Activated gamma-delta T cell (primary cell): ENCODE measurements at regions not wholly inside any gene's neighbourhood (a gene's known extent, or its start where the extent isn't known, plus 50 kb on each side); places are given as distances from the start of the nearest gene placed in this dataset.

Source experiments
- DNase-seq: peaks from one replicate; lab custom pipeline; 2025; lab: John Stamatoyannopoulos, UW

- DNase-seq: no peak
Measured at GRCh38 chr2:5990086-5990485, 297.9 kb downstream of the SOX11 start.

- no peak for DNase-seq
Measured at GRCh38 chr2:5991305-5991968, 299.3 kb downstream of the SOX11 start.

GRCh38 chr2:5995832-5996231 is 303.6 kb downstream of the SOX11 start:
- DNase-seq: no peak

DNA sequence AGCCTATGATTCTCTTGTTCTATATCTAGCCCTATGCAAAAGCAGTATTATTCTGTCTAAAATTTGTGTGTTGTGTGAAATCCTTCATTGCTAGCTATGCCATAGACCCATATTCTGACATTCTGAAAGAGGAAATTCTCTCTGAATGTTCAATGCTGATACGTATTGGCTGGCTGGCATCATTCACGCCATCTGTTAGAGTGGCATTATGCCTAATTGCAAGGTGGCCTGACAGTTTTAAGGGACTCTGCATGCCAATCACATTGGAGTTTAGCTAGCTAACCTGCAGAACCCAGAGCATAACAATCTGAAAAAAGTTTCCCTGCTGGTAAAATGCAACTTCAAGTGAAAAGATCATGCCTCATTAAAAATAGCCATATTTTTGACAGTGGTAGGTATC is 316.0 kb downstream of the SOX11 start:
- no peak for DNase-seq

DNA sequence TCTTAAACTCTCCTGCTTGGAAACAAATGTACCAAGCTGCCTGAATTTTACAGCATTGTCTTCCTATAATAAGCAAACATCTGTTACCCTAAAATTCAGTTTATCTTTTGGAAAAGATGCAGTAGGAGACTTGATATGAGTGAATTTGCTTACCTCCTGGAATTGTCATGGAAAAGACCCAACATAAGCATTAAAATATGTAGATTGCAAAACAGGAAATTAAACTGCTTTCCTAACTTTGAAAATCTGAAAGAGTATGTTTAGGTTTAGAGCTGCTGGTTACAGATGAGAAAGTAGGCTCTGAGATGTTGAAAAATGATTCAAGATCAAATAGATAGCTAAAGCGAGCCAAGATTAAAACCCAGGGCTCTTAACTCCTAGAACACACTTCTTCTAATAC is 316.5 kb downstream of the SOX11 start:
- DNase-seq: no peak

DNA sequence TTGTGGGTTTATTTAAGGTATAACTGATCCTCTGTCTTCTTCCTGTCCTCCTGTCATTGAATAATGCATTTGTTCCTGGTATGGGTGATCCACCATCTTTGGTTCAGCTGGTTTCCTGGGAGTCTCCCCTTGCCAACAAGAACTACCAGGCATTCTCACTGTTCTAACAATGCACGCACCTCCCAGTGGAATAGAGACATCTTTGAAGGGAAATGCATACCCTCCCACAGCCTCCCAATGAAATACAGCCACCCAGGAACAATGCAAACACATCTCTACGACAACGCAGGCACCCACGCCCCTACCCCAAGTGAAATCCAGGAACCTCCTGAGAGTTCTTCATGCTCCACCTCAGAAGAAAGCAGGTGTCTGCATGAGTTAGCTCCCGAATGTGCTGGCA is 318.0 kb downstream of the SOX11 start:
- DNase-seq: no peak

GRCh38 chr2:6011921-6012320 is 319.7 kb downstream of the SOX11 start:
- DNase-seq: no peak

DNA sequence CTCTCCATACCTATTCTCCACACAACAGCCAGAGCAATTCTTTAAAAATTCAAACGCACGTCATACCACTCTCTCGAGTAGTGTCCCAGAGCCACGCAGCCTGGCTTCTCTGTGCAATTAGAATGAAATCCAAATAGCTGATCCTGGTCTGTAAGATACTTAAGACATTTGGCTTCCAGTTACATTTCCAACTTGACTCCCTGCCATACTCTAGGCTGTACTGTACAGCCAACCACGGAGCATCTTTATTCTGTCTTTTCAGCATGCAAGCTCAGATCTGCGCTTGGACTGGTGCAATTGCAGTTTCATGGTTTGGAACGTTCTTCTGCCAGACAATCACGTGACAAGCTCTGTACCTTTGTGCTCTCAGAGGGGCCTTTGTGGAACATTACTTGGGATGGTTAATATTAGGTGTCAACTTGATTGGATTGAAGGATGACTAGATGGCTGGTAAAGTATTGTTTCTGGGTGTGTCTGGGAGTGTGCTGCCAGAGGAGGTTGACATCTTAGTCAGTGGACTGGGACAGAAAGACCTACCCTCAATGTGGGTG is 325.6 kb downstream of the SOX11 start:
- DNase-seq: no peak

- no peak for DNase-seq
Measured at GRCh38 chr2:6024229-6024628, 332.0 kb downstream of the SOX11 start.

- DNase-seq: no peak
Measured at GRCh38 chr2:6024784-6025183, 332.6 kb downstream of the SOX11 start.

DNA sequence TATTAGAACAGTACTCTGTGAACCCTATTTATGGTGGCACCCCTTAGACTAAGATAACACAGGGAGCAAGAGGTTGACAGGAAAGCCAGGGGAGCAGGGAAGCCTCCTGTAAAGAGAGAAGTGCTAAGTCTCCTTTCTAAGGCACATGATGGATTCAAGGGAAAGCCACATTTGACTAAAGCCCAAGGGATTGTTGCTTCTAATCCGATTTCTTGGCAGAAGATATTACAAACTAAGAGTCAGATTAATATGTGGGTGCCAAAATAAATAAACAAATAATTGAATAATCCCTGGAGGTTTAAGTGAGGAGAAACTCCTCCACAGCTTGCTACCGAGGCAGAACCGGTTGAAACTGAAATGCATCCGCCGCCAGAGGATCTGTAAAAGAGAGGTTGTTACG is 333.2 kb downstream of the SOX11 start:
- no peak for DNase-seq

GRCh38 chr2:6027066-6027465 is 334.9 kb downstream of the SOX11 start:
- DNase-seq: no peak

GRCh38 chr2:6031200-6031867 is 339.1 kb downstream of the SOX11 start:
- no peak for DNase-seq

DNA sequence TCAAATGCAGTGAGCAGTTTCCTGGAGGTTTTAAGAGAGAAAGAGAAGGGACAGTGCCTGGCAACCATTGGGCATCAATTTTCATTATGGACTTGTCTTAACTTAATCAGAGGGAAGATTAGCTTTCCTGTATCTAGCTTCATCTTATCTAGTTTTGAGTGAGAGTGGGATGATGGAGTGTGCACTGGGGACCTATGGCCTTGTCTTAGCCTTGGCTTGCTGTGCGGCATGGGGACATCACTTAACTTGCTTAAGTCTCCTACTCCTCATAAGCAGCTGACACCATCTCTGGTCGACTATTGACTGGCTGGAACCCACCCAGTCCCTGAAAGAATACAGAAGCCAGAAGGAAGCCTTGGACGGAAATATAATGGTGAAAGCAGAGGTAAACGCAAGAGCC is 344.0 kb downstream of the SOX11 start:
- DNase-seq: no peak

DNA sequence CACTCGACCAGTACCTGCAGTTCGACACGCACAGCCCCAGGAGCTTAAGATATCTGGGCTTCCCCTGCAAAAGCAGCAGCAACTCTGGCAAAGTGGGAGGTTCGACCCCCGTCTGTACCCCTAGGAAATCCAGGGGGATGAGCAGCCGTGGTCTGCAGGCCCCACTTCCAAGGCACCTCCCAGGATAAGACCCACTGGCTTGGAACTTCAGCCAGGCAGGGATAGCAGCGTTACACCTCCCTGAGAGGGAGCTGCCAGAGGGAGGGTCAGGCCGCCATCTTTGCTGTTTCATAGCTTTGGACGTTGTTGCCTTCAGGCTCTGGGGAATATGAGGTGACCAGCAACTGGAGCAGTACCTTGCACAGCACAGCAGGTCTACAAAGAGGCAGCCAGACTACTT is 351.1 kb downstream of the SOX11 start:
- no peak for DNase-seq

DNA sequence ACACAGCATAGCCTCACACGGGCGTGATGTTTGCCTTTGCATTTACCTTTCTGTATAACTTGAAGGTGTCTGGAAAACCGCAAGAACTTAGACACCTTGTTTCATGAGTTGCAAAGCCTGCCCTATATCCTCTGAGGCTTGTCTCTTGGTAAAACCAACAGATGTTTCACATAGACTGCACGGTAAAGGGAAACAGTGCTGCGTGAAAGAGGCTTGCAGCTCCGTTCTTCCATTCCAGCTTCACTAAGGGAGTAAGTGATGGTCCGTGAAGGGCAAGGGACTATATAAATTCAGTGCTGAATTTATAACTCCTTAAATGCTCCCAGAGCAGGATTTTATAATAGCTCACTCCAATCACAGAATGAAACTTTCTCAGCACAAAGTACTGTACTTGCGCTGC is 360.5 kb downstream of the SOX11 start:
- DNase-seq: no peak

DNA sequence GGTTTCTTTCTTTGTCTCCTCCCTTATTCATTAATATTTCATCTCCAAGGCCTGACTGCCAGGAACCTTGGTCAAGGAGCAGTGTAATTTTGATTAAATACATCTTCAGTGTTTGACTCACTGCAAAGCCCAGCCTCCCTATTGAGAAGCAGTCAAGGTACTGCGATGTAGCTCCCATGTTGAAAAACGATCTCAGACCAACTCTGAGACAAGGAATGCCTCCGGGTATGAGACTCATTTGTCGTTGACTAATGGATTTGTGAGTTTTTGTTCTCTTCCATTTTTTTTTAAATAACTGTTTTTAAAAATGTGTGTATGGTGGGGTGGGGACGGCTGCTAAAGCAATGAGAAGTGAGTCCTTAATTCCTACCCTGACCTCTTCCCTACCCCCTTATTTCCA is 361.6 kb downstream of the SOX11 start:
- DNase-seq: no peak

DNA sequence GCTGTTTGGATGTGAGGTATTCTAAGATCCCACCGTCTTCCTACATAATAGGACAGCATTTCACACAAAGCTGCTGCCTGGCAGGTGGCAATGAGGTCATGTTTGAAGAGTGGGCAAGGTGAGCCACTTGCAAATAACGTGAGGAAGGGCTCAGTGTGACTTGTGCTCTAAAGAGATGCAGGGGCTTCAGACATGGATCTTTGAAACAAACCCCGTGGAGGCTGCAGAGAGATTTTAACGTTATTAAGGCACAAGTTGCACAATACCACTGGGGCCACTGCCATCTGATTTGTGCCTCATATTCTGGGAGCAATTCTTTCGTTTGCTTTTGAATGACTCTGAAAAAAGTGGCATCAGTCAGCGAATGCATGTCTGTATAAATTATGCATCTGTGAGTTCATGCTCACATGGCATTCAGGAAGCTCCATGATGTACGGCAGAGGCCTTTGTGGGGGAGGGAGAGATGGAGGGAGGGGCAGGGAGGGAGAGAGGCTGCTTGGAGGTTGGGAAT is 362.0 kb downstream of the SOX11 start:
- no peak for DNase-seq

DNA sequence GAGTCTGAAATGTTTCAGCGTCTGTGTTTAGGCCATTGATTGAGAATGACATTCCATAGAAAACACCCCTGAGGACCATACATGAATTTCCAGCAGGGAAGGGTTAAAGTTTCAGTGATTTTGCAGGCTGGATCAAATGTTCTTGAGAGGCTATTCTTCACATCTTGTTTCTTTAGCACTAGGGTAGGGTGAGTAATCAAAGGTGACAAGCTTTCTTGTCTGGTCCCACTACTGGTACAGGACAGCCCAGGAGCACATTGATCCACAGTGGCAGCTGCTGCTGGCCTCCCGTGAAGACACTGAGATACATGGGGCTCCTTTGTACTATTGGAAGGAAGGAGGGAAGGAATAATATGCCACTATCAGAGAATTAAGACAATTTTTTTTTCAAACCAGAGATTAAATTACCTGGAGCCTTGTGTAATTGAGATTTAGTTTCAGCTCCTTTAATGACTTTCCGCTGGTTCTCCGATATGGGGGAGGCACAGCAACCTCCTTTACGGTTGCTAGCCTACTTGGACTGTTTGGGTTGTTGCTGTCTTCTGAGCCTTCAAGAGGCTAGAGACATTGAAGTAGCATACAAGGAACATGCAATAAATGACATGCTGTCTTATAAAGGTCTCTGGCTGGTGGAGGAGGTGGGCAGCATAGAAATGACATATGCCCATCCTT is 368.9 kb downstream of the SOX11 start:
- DNase-seq: no peak

DNA sequence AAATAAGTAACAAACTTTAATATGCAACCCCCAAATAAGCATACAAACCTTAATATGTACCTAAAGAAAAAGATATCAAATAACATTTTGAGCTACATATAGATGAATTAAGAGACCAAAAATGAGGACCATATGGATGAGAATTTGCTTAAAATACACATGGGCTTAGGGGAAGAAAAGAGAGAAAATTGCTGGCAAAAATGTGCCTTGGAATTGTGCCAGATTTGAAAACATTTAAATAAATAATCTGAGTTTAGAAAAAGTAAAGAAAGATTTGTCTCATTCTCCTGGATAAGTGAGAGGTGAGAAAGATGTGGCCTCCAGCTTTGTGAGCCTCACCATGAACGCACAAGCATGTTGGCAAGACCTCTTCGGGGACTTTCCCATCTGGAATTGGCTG is 372.6 kb downstream of the SOX11 start:
- no peak for DNase-seq

GRCh38 chr2:6065703-6066102 is 373.5 kb downstream of the SOX11 start:
- no peak for DNase-seq

- no peak for DNase-seq
Measured at GRCh38 chr2:6067089-6067488, 374.9 kb downstream of the SOX11 start.

GRCh38 chr2:6067806-6068205 is 375.6 kb downstream of the SOX11 start:
- no peak for DNase-seq
